A549 (cell line): ENCODE measurements at regions not wholly inside any gene's neighbourhood (a gene's known extent, or its start where the extent isn't known, plus 50 kb on each side); places are given as distances from the start of the nearest gene placed in this dataset.

ENCODE experiments used
- ATAC-seq, 2 experiments: fragments of 200-7000 bp in 1 of 2; fragments of >200 bp in 1 of 2; cut with Nextera tagmentation in 1 of 2; cut with Tn5 transposase in 1 of 2; 3 replicates each; pipeline versions ENCODE4 v1.8.0 to v1.9.1; 2018 to 2020; ENCODE audit warnings: mild to moderate bottlenecking in 1 of 2, moderate library complexity in 1 of 2
- CTCF ChIA-PET: fragments of 300-600 bp; sonication (Branson Sonifier 250); formaldehyde crosslinking; extraction: SDS; loops from one replicate; lab custom pipeline; 2021; ENCODE audit warnings: antibody characterized with exemption, inconsistent platforms; lab: Yijun Ruan, JAX
- POLR2A ChIA-PET: fragments of 350-600 bp; formaldehyde crosslinking; extraction: SDS; loops from one replicate; lab custom pipeline; 2021; ENCODE audit warnings: antibody characterized with exemption, inconsistent platforms; lab: Yijun Ruan, JAX
- DNase-seq, 2 experiments: peaks; one replicate each; pipeline versions ENCODE4 v3.0.0 to v3.0.0-alpha.2; 2011 to 2016; ENCODE audit warnings: low read depth in 1 of 2, low spot score in 1 of 2
- FAIRE-seq: peaks from 2 replicates; lab custom pipeline; 2011; peaks lifted over from hg19 to GRCh38; lab: Jason Lieb, UNC
- H3K27ac ChIP-seq, 2 experiments: fragments of >200 bp; sonication (Bioruptor Twin); formaldehyde crosslinking; 3 replicates each; pipeline ENCODE4 v1.5.1; 2016 to 2017
- H3K4me1 ChIP-seq: fragments of >200 bp; sonication (Bioruptor Twin); formaldehyde crosslinking; 3 replicates; pipeline ENCODE4 v1.6.1; 2016
- H3K4me2 ChIP-seq: fragments of >200 bp; sonication (Bioruptor Twin); formaldehyde crosslinking; 3 replicates; pipeline ENCODE4 v1.6.1; 2016
- H3K4me3 ChIP-seq: fragments of >200 bp; sonication (Bioruptor Twin); formaldehyde crosslinking; 3 replicates; pipeline ENCODE4 v1.5.1; 2016
- H3K9me3 ChIP-seq: fragments of >200 bp; sonication (Bioruptor Twin); formaldehyde crosslinking; 3 replicates; pipeline ENCODE4 v1.6.1; 2016
- ATOH8 ChIP-seq: fragments of 250-450 bp; sonication (Bioruptor Pico); IDR thresholded peaks from 2 replicates; pipeline ENCODE4 v1.5.0; 2020; ENCODE audit warnings: low read depth, mild to moderate bottlenecking, moderate library complexity
- BHLHE40 ChIP-seq: IDR thresholded peaks from 2 replicates; pipeline ENCODE4 v1.6.1; 2012; ENCODE audit warnings: low read depth, low read length, inconsistent platforms
- CBX8 ChIP-seq: fragments of 200-600 bp; sonication (generic); IDR thresholded peaks from 2 replicates; pipeline ENCODE4 v1.6.1; 2016
- CEBPB ChIP-seq, 2 experiments: fragments of >200 bp in 1 of 2; sonication (Bioruptor Twin) in 1 of 2; formaldehyde crosslinking in 1 of 2; IDR thresholded peaks; 2 replicates each; pipeline ENCODE4 v1.6.1; 2012 to 2016
- CHD2 ChIP-seq: fragments of 150-350 bp; IDR thresholded peaks from 2 replicates; pipeline ENCODE4 v1.6.1; 2014; ENCODE audit warnings: low read length; ENCODE audit not compliant: partially characterized antibody
- CHD4 ChIP-seq: fragments of 200-600 bp; sonication (generic); IDR thresholded peaks from 2 replicates; pipeline ENCODE4 v1.6.1; 2016; ENCODE audit warnings: antibody characterized with exemption, mild to moderate bottlenecking, borderline replicate concordance
- CTCF ChIP-seq: fragments of >200 bp; sonication (Bioruptor Twin); formaldehyde crosslinking; IDR thresholded peaks from 3 replicates; pipeline ENCODE4 v1.5.1; 2016
- E2F6 ChIP-seq: IDR thresholded peaks from 2 replicates; pipeline ENCODE4 v1.6.1; 2012; ENCODE audit warnings: low read depth, borderline replicate concordance
- ELK1 ChIP-seq: fragments of 150-350 bp; IDR thresholded peaks from 2 replicates; pipeline ENCODE4 v1.6.1; 2014; ENCODE audit warnings: low read depth, mild to moderate bottlenecking, low read length
- EP300 ChIP-seq, 2 experiments: fragments of >200 bp; sonication (Bioruptor Twin); formaldehyde crosslinking; IDR thresholded peaks; 2 replicates in 1 of 2; 3 replicates in 1 of 2; pipeline ENCODE4 v1.6.1; 2016 to 2017
- FOSB ChIP-seq: fragments of 250-450 bp; sonication (Bioruptor Pico); IDR thresholded peaks from 2 replicates; pipeline ENCODE4 v1.5.0; 2020; ENCODE audit warnings: mild to moderate bottlenecking, moderate library complexity
- FOSL2 ChIP-seq, 2 experiments: fragments of 450-650 bp in 1 of 2; fragments of >200 bp in 1 of 2; sonication (Bioruptor Twin) in 1 of 2; formaldehyde crosslinking; IDR thresholded peaks; 2 replicates each; pipeline versions ENCODE4 v1.5.0 to v1.6.1; 2016 to 2020; ENCODE audit warnings: mild to moderate bottlenecking in 1 of 2, moderate library complexity in 1 of 2
- FOXS1 ChIP-seq: fragments of 250-450 bp; sonication (Bioruptor Pico); IDR thresholded peaks from 2 replicates; pipeline ENCODE4 v1.5.0; 2020; ENCODE audit warnings: mild to moderate bottlenecking, moderate library complexity
- GATA3 ChIP-seq: IDR thresholded peaks from 2 replicates; pipeline ENCODE4 v1.6.1; 2012; ENCODE audit warnings: borderline replicate concordance
- HDAC2 ChIP-seq: fragments of 200-600 bp; sonication (generic); IDR thresholded peaks from 2 replicates; pipeline ENCODE4 v1.6.1; 2016
- HEYL ChIP-seq: fragments of 250-450 bp; sonication (Bioruptor Pico); IDR thresholded peaks from 2 replicates; pipeline ENCODE4 v1.8.0; 2021; ENCODE audit warnings: mild to moderate bottlenecking, moderate library complexity
- HOXA7 ChIP-seq: fragments of 250-450 bp; sonication (Bioruptor Pico); IDR thresholded peaks from 2 replicates; pipeline ENCODE4 v1.5.0; 2020; ENCODE audit warnings: mild to moderate bottlenecking, moderate library complexity
- HOXB13 ChIP-seq: fragments of 250-450 bp; sonication (Bioruptor Pico); IDR thresholded peaks from 2 replicates; pipeline ENCODE4 v1.5.0; 2020; ENCODE audit warnings: low read depth, mild to moderate bottlenecking, moderate library complexity
- HOXB5 ChIP-seq: fragments of 250-450 bp; sonication (Bioruptor Pico); IDR thresholded peaks from 2 replicates; pipeline ENCODE4 v1.5.0; 2020; ENCODE audit warnings: mild to moderate bottlenecking, moderate library complexity
- JUN ChIP-seq, 2 experiments: fragments of >200 bp; sonication (Bioruptor Twin); formaldehyde crosslinking; IDR thresholded peaks; 2 replicates in 1 of 2; 3 replicates in 1 of 2; pipeline ENCODE4 v1.6.1; 2016 to 2017
- KDM5A ChIP-seq: fragments of 200-600 bp; sonication (generic); IDR thresholded peaks from 2 replicates; pipeline ENCODE4 v1.6.1; 2016; ENCODE audit warnings: antibody characterized with exemption, mild to moderate bottlenecking
- MAFK ChIP-seq: fragments of 450-650 bp; IDR thresholded peaks from 2 replicates; pipeline ENCODE4 v1.6.1; 2014; ENCODE audit not compliant: partially characterized antibody
- MAZ ChIP-seq: fragments of 150-350 bp; IDR thresholded peaks from 2 replicates; pipeline ENCODE4 v1.6.1; 2014; ENCODE audit warnings: antibody characterized with exemption, low read depth, low read length, borderline replicate concordance
- NPAS2 ChIP-seq: fragments of 250-450 bp; sonication (Bioruptor Pico); IDR thresholded peaks from 2 replicates; pipeline ENCODE4 v1.8.0; 2022; ENCODE audit warnings: mild to moderate bottlenecking, moderate library complexity, borderline replicate concordance
- NR3C1 ChIP-seq: fragments of >200 bp; sonication (Bioruptor Twin); formaldehyde crosslinking; IDR thresholded peaks from 3 replicates; pipeline ENCODE4 v1.6.1; 2017
- PHF8 ChIP-seq: fragments of 200-600 bp; sonication (generic); IDR thresholded peaks from 2 replicates; pipeline ENCODE4 v1.6.1; 2016; ENCODE audit warnings: low read depth, mild to moderate bottlenecking, antibody characterized with exemption, moderate library complexity, borderline replicate concordance
- POLR2A ChIP-seq: IDR thresholded peaks from 2 replicates; pipeline ENCODE4 v1.6.1; 2012; ENCODE audit warnings: mild to moderate bottlenecking, low read length
- RARB ChIP-seq: fragments of 250-450 bp; sonication (Bioruptor Pico); IDR thresholded peaks from 2 replicates; pipeline ENCODE4 v1.8.0; 2021; ENCODE audit warnings: mild to moderate bottlenecking, moderate library complexity
- REST ChIP-seq: fragments of 200-600 bp; sonication (generic); IDR thresholded peaks from 2 replicates; pipeline ENCODE4 v1.6.1; 2016; ENCODE audit warnings: antibody characterized with exemption, mild to moderate bottlenecking, moderate library complexity
- RNF2 ChIP-seq: fragments of 200-600 bp; sonication (generic); IDR thresholded peaks from 2 replicates; pipeline ENCODE4 v1.6.1; 2016; ENCODE audit warnings: low read depth, mild to moderate bottlenecking, antibody characterized with exemption, moderate library complexity, borderline replicate concordance
- TP53 ChIP-seq: fragments of 250-450 bp; sonication (Bioruptor Pico); IDR thresholded peaks from 2 replicates; pipeline ENCODE4 v1.5.0; 2021; ENCODE audit warnings: mild to moderate bottlenecking, moderate library complexity
- USF2 ChIP-seq: fragments of 450-650 bp; IDR thresholded peaks from 2 replicates; pipeline ENCODE4 v1.6.1; 2014; ENCODE audit warnings: antibody characterized with exemption
- WGBS: methylation state at CpG from one replicate; pipeline ENCODE4 v1.1.6; 2017; ENCODE audit errors: missing lambda C conversion rate; 5-methylcytosine and 5-hydroxymethylcytosine counted together

- DNase-seq (no peak), FAIRE-seq (no peak), ATAC-seq (no peak)
- no peak overlapping the region for H3K4me3 ChIP-seq
- no peaks in the 10 kb centered on the region for H3K9me3 ChIP-seq
- H3K4me2 ChIP-seq: no peak overlapping the region
- no peaks in the 10 kb centered on the region for H3K4me1 ChIP-seq
- POLR2A ChIA-PET: no interaction called here
- whole genome bisulfite sequencing: 50% methylated on average over 2 of the region's 2 CpGs
- TF ChIP-seq TP53 (CRISPR knock-in tag) (no peak), HOXB13 (CRISPR knock-in tag) (no peak), FOSL2 (IDR thresholded peaks at IDR 0.05) (no peak), FOSL2 (CRISPR knock-in tag; IDR thresholded peaks at IDR 0.05) (no peak), RNF2 (no peak), CBX8 (no peak), MAZ (no peak), GATA3 (no peak), BHLHE40 (no peak), CHD2 (no peak), HOXB5 (CRISPR knock-in tag) (no peak), CTCF (no peak), JUN (IDR thresholded peaks at IDR 0.05) (no peak), HDAC2 (no peak), KDM5A (no peak), EP300 (IDR thresholded peaks at IDR 0.05) (no peak), POLR2A (no peak), MAFK (no peak), NPAS2 (CRISPR knock-in tag) (no peak), FOXS1 (no peak), ELK1 (no peak)
- no peak overlapping the region for H3K27ac ChIP-seq
- CTCF ChIA-PET: no interaction called here
Measured at GRCh38 chr20:39719293-39719692, 757.1 kb downstream of the DHX35 start.

GRCh38 chr20:39717936-39718335 is 755.8 kb downstream of the DHX35 start:
- POLR2A ChIA-PET: no interaction called here
- ATAC-seq (no peak), DNase-seq (no peak), FAIRE-seq (no peak)
- H3K4me2 ChIP-seq: no peak overlapping the region
- WGBS: 17% methylated on average over 5 of the region's 5 CpGs
- no peak overlapping the region for H3K4me3 ChIP-seq
- H3K9me3 ChIP-seq: no peaks in the 10 kb centered on the region
- CTCF ChIA-PET: interaction anchor here (0.6 kb wide), 1 partner anchor 37 kb away, joined by 3 read pairs; no protein-coding TSS in a partner anchor
- H3K27ac ChIP-seq: no peak overlapping the region
- no peaks in the 10 kb centered on the region for H3K4me1 ChIP-seq
- TF ChIP-seq HOXA7: no peak
- no peak for TF ChIP-seq HDAC2
- no peak for TF ChIP-seq RARB (CRISPR knock-in tag)
- TF ChIP-seq FOXS1: no peak
- TF ChIP-seq NR3C1: no peak
- no peak for TF ChIP-seq E2F6
- no peak for TF ChIP-seq FOSB (CRISPR knock-in tag)
- TF ChIP-seq POLR2A: no peak
- no peak for TF ChIP-seq USF2
- no peak for TF ChIP-seq FOSL2 (IDR thresholded peaks at IDR 0.05)
- no peak for TF ChIP-seq FOSL2 (CRISPR knock-in tag; IDR thresholded peaks at IDR 0.05)
- no peak for TF ChIP-seq ATOH8
- TF ChIP-seq CEBPB (IDR thresholded peaks at IDR 0.05): no peak
- TF ChIP-seq REST: no peak
- no peak for TF ChIP-seq PHF8
- no peak for TF ChIP-seq HEYL (CRISPR knock-in tag)
- TF ChIP-seq RNF2: no peak
- no peak for TF ChIP-seq CHD4
